ENCODE measurements at regions not wholly inside any gene's neighbourhood (a gene's known extent, or its start where the extent isn't known, plus 50 kb on each side); places are given as distances from the start of the nearest gene placed in this dataset.

DNA sequence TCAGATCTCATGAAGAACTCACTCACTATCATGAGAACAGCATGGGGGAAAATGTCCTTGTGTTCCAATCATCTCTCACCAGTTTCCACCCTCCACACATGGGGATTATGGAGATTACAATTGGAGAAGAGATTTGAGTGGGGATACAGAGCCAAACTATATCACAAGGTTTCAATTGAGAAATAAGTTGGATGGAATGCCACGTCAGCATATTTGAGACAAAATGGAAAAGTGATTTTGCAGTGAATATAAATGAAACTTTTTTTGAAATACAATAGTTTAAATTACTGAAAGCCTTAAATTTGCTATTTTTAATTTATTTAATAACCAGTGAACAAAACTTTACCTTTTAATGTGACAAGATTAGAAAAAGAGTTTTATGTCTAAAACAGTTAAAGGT, 494.1 kb downstream of the PRR32 start:
- no peak overlapping the region for H3K18ac ChIP-seq (ENCODE audit: low read depth, low read length)
- no CpG with 5 or more reads among the region's 1 CpG for WGBS, 2 experiments (ENCODE audit: extremely low coverage in 2 of 2, insufficient read length in 1 of 2)
- no peaks in the 10 kb centered on the region for H3K27me3 ChIP-seq (ENCODE audit: control insufficient read depth, insufficient read depth, low read length)
- H3K56ac ChIP-seq (ENCODE audit: extremely low read depth, insufficient read depth, low read length), result no peak overlapping the region
- H2AK9ac ChIP-seq (replicated peaks; ENCODE audit: low read depth, low read length, poor library complexity), result no peak overlapping the region
- CTCF ChIA-PET, result no interaction called here
- no peaks in the 10 kb centered on the region for H3K9me1 ChIP-seq (ENCODE audit: insufficient read depth, low read length)
- no peak overlapping the region for H3K27ac ChIP-seq (ENCODE audit: insufficient read depth, low read length)
- no peaks in the 10 kb centered on the region for H4K20me1 ChIP-seq (ENCODE audit: insufficient read depth, low read length)
- H3K9me3 ChIP-seq (ENCODE audit: control insufficient read depth, insufficient read depth, low read length), result no peaks in the 10 kb centered on the region
- BruUV-seq (replicated peaks), result no TSS peak
- no peak overlapping the region for H3K4me3 ChIP-seq (ENCODE audit: insufficient read depth, low read depth, low read length)
- no peaks in the 10 kb centered on the region for H3K79me1 ChIP-seq (ENCODE audit: low read depth in 1 of 2, low read length in 2 of 2)
- POLR2A ChIA-PET (ENCODE audit: unreplicated experiment), result no interaction called here
- no peak overlapping the region for H4K8ac ChIP-seq (ENCODE audit: low read depth in 2 of 2, low read length in 2 of 2)
- no peak overlapping the region for H2BK20ac ChIP-seq (ENCODE audit: low read depth, low read length)
- ATAC-seq (ENCODE audit: low read depth) (no peak), DNase-seq (no peak)
- no peak overlapping the region for H3K9ac ChIP-seq (ENCODE audit: low read depth, low read length)
- H4K5ac ChIP-seq (ENCODE audit: low read depth, low read length), result no peak overlapping the region
- no peak overlapping the region for H3K4ac ChIP-seq (ENCODE audit: low read depth, low read length)
- dilution Hi-C loops (cut with HindIII; ENCODE audit: low sequenced_read_pairs, unreplicated experiment) (no loop called here), in situ Hi-C loops (cut with MboI; ENCODE audit: low sequenced_read_pairs) (no loop called here), intact Hi-C loops (cut with micrococcal nuclease) (no loop called here)
- H2BK120ac ChIP-seq (ENCODE audit: low read depth, low read length), result no peak overlapping the region
- H2BK5ac ChIP-seq (ENCODE audit: low read depth, low read length, poor library complexity, severe bottlenecking), result no peak overlapping the region
- TF ChIP-seq BHLHE40 (IDR thresholded peaks at IDR 0.05; ENCODE audit: low read depth, low read length) (no peak), RAD21 (IDR thresholded peaks at IDR 0.05; ENCODE audit: low read length) (no peak), RCOR1 (IDR thresholded peaks at IDR 0.05; ENCODE audit: insufficient replicate concordance, low read length) (no peak), MAFK (IDR thresholded peaks at IDR 0.05; ENCODE audit: low read depth, low read length) (peak; percentile 99), CEBPB (IDR thresholded peaks at IDR 0.05; ENCODE audit: low read depth, low read length) (no peak)
- TF ChIP-seq, protein P1, sequence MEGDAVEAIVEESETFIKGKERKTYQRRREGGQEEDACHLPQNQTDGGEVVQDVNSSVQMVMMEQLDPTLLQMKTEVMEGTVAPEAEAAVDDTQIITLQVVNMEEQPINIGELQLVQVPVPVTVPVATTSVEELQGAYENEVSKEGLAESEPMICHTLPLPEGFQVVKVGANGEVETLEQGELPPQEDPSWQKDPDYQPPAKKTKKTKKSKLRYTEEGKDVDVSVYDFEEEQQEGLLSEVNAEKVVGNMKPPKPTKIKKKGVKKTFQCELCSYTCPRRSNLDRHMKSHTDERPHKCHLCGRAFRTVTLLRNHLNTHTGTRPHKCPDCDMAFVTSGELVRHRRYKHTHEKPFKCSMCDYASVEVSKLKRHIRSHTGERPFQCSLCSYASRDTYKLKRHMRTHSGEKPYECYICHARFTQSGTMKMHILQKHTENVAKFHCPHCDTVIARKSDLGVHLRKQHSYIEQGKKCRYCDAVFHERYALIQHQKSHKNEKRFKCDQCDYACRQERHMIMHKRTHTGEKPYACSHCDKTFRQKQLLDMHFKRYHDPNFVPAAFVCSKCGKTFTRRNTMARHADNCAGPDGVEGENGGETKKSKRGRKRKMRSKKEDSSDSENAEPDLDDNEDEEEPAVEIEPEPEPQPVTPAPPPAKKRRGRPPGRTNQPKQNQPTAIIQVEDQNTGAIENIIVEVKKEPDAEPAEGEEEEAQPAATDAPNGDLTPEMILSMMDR (conservative IDR thresholded peaks at IDR 0.05; ENCODE audit: low read depth, low read length), result no peak
- H2BK15ac ChIP-seq (ENCODE audit: low read depth, low read length), result no peak overlapping the region
- no peak overlapping the region for H3K14ac ChIP-seq (replicated peaks; ENCODE audit: low read depth, low read length)
- H3K4me1 ChIP-seq (ENCODE audit: control insufficient read depth, insufficient read depth, low read length), result no peaks in the 10 kb centered on the region
- no peak overlapping the region for H3K4me2 ChIP-seq (ENCODE audit: low read depth, low read length)
- no peak overlapping the region for H3K23ac ChIP-seq (ENCODE audit: low read depth, low read length)
- H2AK5ac ChIP-seq (ENCODE audit: low read depth, low read length), result no peak overlapping the region
- no peak overlapping the region for H4K91ac ChIP-seq (ENCODE audit: insufficient read depth, low read depth, low read length)
- H2AFZ ChIP-seq (replicated peaks; ENCODE audit: low read length, poor library complexity), result no peak overlapping the region
- H3K36me3 ChIP-seq (ENCODE audit: control insufficient read depth, insufficient read depth, low read length), result no peaks in the 10 kb centered on the region
